K562 (cell line): ENCODE measurements at regions not wholly inside any gene's neighbourhood (a gene's known extent, or its start where the extent isn't known, plus 50 kb on each side); places are given as distances from the start of the nearest gene placed in this dataset.

Experiments used
- ATAC-seq: fragments of 200-7000 bp; cut with Tn5 transposase; 3 replicates; pipeline ENCODE4 v1.9.1; 2020; ENCODE audit warnings: moderate library complexity
- BruUV-seq: library from RNA; stranded (reverse); fragments of 400-500 nt; replicated peaks from 2 replicates; lab custom pipeline; 2021; lab: Mats Ljungman, UMichigan
- CTCF ChIA-PET: fragments of 300-600 bp; formaldehyde crosslinking; extraction: SDS; loops from one replicate; lab custom pipeline; 2021; ENCODE audit warnings: low intra/inter-chr PET ratio; lab: Yijun Ruan, JAX
- POLR2A ChIA-PET: fragments of 300-600, 350-650 bp; sonication (Branson Sonifier 250); formaldehyde crosslinking; extraction: SDS; loops from one replicate; lab custom pipeline; 2021; ENCODE audit warnings: antibody characterized with exemption, inconsistent platforms; lab: Yijun Ruan, JAX
- DNase-seq, 4 experiments: peaks; one replicate each; pipeline versions ENCODE4 v3.0.0 to v3.0.0-alpha.2; 2011 to 2018; ENCODE audit warnings: low spot score in 3 of 4, mixed read lengths in 3 of 4; ENCODE audit errors: extremely low read depth in 1 of 4
- FAIRE-seq: peaks from 2 replicates; lab custom pipeline; 2011; peaks lifted over from hg19 to GRCh38; lab: Jason Lieb, UNC
- H2AFZ ChIP-seq: 2 replicates; pipeline ENCODE4 v1.6.0; 2011; ENCODE audit warnings: low read depth, low read length, control low read depth, inconsistent platforms
- H3K27ac ChIP-seq: fragments of 200-600 bp; 3 replicates; pipeline ENCODE4 v1.8.0; 2011; ENCODE audit warnings: low read depth, mild to moderate bottlenecking, control low read depth, inconsistent platforms, low read length, moderate library complexity, mixed read lengths; ENCODE audit errors: extremely low read depth
- H3K27me3 ChIP-seq, 2 experiments: fragments of 300-600 bp in 1 of 2; 2 replicates in 1 of 2; 3 replicates in 1 of 2; pipeline versions ENCODE4 v1.6.0 to v1.8.0; 2011; ENCODE audit warnings: inconsistent platforms in 2 of 2, low read length in 2 of 2, mild to moderate bottlenecking in 1 of 2, mixed read lengths in 1 of 2, moderate library complexity in 1 of 2; ENCODE audit not compliant: control insufficient read depth in 2 of 2, insufficient read depth in 2 of 2
- H3K36me3 ChIP-seq: fragments of 300-600 bp; 3 replicates; pipeline ENCODE4 v1.8.0; 2011; ENCODE audit warnings: mild to moderate bottlenecking, low read length, inconsistent platforms; ENCODE audit not compliant: control insufficient read depth, insufficient read depth
- H3K4me1 ChIP-seq, 2 experiments: fragments of 200-600 bp in 1 of 2; replicated peaks in 1 of 2; 2 replicates in 1 of 2; 3 replicates in 1 of 2; pipeline versions ENCODE4 v1.5.1 to v1.8.0; 2011; ENCODE audit warnings: inconsistent platforms in 2 of 2, low read length in 2 of 2, mild to moderate bottlenecking in 1 of 2, mixed read lengths in 1 of 2, moderate library complexity in 1 of 2; ENCODE audit not compliant: control insufficient read depth in 2 of 2, insufficient read depth in 2 of 2
- H3K4me2 ChIP-seq: 2 replicates; pipeline ENCODE4 v1.6.1; 2011; ENCODE audit warnings: low read length, control low read depth, inconsistent platforms, mixed read lengths; ENCODE audit not compliant: insufficient read depth
- H3K4me3 ChIP-seq: fragments of 200-600 bp; sonication (generic), shearing (Covaris generic); 2 replicates; pipeline ENCODE4 v1.5.1; 2016; ENCODE audit warnings: control low read depth, inconsistent platforms
- H3K79me2 ChIP-seq: fragments of 200-600 bp; 3 replicates; pipeline ENCODE4 v1.8.0; 2011; ENCODE audit warnings: low read length, inconsistent platforms; ENCODE audit not compliant: control insufficient read depth, insufficient read depth
- H3K9ac ChIP-seq, 2 experiments: 2 replicates each; pipeline versions ENCODE4 v1.6.0 to v1.6.1; 2011; ENCODE audit warnings: low read depth in 2 of 2, low read length in 2 of 2, control low read depth in 1 of 2, inconsistent platforms in 1 of 2, mild to moderate bottlenecking in 1 of 2, mixed read lengths in 1 of 2; ENCODE audit not compliant: insufficient read depth in 1 of 2
- H3K9me1 ChIP-seq: one replicate; pipeline ENCODE4 v1.6.0; 2011; ENCODE audit warnings: inconsistent platforms, mild to moderate bottlenecking, low read length, moderate library complexity; ENCODE audit not compliant: control insufficient read depth, insufficient read depth
- H3K9me3 ChIP-seq: replicated peaks from 2 replicates; pipeline ENCODE4 v1.5.1; 2011; ENCODE audit warnings: low read depth, low read length, inconsistent platforms; ENCODE audit not compliant: control insufficient read depth, insufficient read depth
- H4K20me1 ChIP-seq: replicated peaks from 2 replicates; pipeline ENCODE4 v1.6.1; 2011; ENCODE audit warnings: low read length, inconsistent platforms, mixed read lengths; ENCODE audit not compliant: control insufficient read depth, insufficient read depth
- CHD2 ChIP-seq: IDR thresholded peaks from 2 replicates; pipeline ENCODE4 v1.6.1; 2011; ENCODE audit warnings: low read depth, low read length
- E2F4 ChIP-seq: sonication (generic); formaldehyde crosslinking; IDR thresholded peaks from 2 replicates; pipeline ENCODE4 v1.8.0; 2022; ENCODE audit warnings: mild to moderate bottlenecking, low read depth, missing genetic modification reagents
- EZH2 ChIP-seq: IDR thresholded peaks from 2 replicates; pipeline ENCODE4 v1.6.1; 2012; ENCODE audit warnings: low read depth, mild to moderate bottlenecking, inconsistent platforms, low read length, borderline replicate concordance
- KLF16 ChIP-seq: IDR thresholded peaks from 2 replicates; pipeline ENCODE4 v1.6.1; 2016; ENCODE audit warnings: antibody characterized with exemption
- NFRKB ChIP-seq: fragments of 450-650 bp; IDR thresholded peaks from 2 replicates; pipeline ENCODE4 v1.6.1; 2016; ENCODE audit warnings: low read depth
- SMAD2 ChIP-seq: fragments of 150-350 bp; IDR thresholded peaks from 2 replicates; pipeline ENCODE4 v1.6.1; 2014; ENCODE audit warnings: low read depth, mild to moderate bottlenecking, low read length
- XRCC5 ChIP-seq: fragments of 200-400 bp; formaldehyde crosslinking; IDR thresholded peaks from 2 replicates; pipeline ENCODE4 v1.6.1; 2017; ENCODE audit warnings: low read depth, mild to moderate bottlenecking, low read length
- ZNF12 ChIP-seq: sonication (generic); formaldehyde crosslinking; IDR thresholded peaks from 2 replicates; pipeline ENCODE4 v1.4.0; 2020; ENCODE audit warnings: mild to moderate bottlenecking, missing genetic modification reagents
- WGBS: fragments of 100-300 bp; shearing (Covaris generic); methylation state at CpG from one replicate; pipeline ENCODE4 v1.1.6; 2016; ENCODE audit warnings: low coverage, mixed read lengths; ENCODE audit not compliant: insufficient coverage; ENCODE audit errors: missing lambda C conversion rate; 5-methylcytosine and 5-hydroxymethylcytosine counted together
- in situ Hi-C: fragments of 300-500 bp; cut with MboI; formaldehyde crosslinking; loops from 4 replicates; pipeline ENCODE4 v1.15.0; 2018; ENCODE audit warnings: inconsistent platforms, mixed read lengths
- intact Hi-C: fragments of 100-400 bp; cut with micrococcal nuclease; formaldehyde crosslinking; loops from 2 replicates; pipeline ENCODE4 v1.14.2; 2022
- TF ChIP-seq, protein P1 (sequence below): fragments of 250-450 bp; sonication (Bioruptor Pico); IDR thresholded peaks from 2 replicates; pipeline ENCODE4 v1.8.0; 2022; ENCODE audit warnings: moderate library complexity, mild to moderate bottlenecking, inconsistent platforms

- Histone ChIP-seq H3K9ac (no peak overlapping the region), H3K27ac (no peak overlapping the region), H3K36me3 (no peaks in the 10 kb centered on the region), H4K20me1 (no peaks in the 10 kb centered on the region), H3K4me2 (no peak overlapping the region), H3K9me1 (no peaks in the 10 kb centered on the region), H3K4me3 (no peak overlapping the region), H3K4me1 (no peaks in the 10 kb centered on the region), H2AFZ (no peak overlapping the region), H3K79me2 (no peaks in the 10 kb centered on the region), H3K9me3 (no peaks in the 10 kb centered on the region), H3K27me3 (no peaks in the 10 kb centered on the region)
- no peak for FAIRE-seq
- ChIA-PET POLR2A (no interaction called here), CTCF (no interaction called here)
- WGBS: 2% methylated on average over 5 of the region's 5 CpGs
- in situ Hi-C loops (no loop called here), intact Hi-C loops (no loop called here)
- no peak for ATAC-seq
- no TSS peak for BruUV-seq
- TF ChIP-seq KLF16: no peak
- no peak for TF ChIP-seq CHD2
- TF ChIP-seq EZH2: no peak
- no peak for TF ChIP-seq XRCC5
- TF ChIP-seq NFRKB: no peak
- TF ChIP-seq, protein P1, sequence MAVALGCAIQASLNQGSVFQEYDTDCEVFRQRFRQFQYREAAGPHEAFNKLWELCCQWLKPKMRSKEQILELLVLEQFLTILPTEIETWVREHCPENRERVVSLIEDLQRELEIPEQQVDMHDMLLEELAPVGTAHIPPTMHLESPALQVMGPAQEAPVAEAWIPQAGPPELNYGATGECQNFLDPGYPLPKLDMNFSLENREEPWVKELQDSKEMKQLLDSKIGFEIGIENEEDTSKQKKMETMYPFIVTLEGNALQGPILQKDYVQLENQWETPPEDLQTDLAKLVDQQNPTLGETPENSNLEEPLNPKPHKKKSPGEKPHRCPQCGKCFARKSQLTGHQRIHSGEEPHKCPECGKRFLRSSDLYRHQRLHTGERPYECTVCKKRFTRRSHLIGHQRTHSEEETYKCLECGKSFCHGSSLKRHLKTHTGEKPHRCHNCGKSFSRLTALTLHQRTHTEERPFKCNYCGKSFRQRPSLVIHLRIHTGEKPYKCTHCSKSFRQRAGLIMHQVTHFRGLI (CRISPR knock-in tag): no peak
- TF ChIP-seq E2F4 (CRISPR knock-in tag): no peak
- TF ChIP-seq SMAD2: no peak
- TF ChIP-seq ZNF12: no peak
- DNase-seq: no peak
These were observed 1773.5 kb upstream of the WWC1 start for GRCh38 chr5:166517976-166518375.
